ENCODE measurements at regions not wholly inside any gene's neighbourhood (a gene's known extent, or its start where the extent isn't known, plus 50 kb on each side); places are given as distances from the start of the nearest gene placed in this dataset.

- H3K27ac ChIP-seq, result no peak overlapping the region
- no peaks in the 10 kb centered on the region for H3K4me1 ChIP-seq
- H3K4me3 ChIP-seq (ENCODE audit: low read depth, low read length), result no peak overlapping the region
- no peak overlapping the region for H3K4me2 ChIP-seq (ENCODE audit: low read length)
- H2AFZ ChIP-seq, result no peak overlapping the region
- H3K36me3 ChIP-seq (ENCODE audit: control insufficient read depth, insufficient read depth, low read length), result no peaks in the 10 kb centered on the region
- TF ChIP-seq CTCF (IDR thresholded peaks at IDR 0.05), result no peak
- no peak overlapping the region for H3K9ac ChIP-seq
- no peaks in the 10 kb centered on the region for H3K27me3 ChIP-seq (ENCODE audit: control insufficient read depth, insufficient read depth, low read length)
- no peaks in the 10 kb centered on the region for H3K79me2 ChIP-seq
- no peaks in the 10 kb centered on the region for H3K9me3 ChIP-seq (ENCODE audit: control insufficient read depth, low read length)
Measured at GRCh38 chr4:32136081-32136787, 1416.1 kb downstream of the PCDH7 start.

DNA sequence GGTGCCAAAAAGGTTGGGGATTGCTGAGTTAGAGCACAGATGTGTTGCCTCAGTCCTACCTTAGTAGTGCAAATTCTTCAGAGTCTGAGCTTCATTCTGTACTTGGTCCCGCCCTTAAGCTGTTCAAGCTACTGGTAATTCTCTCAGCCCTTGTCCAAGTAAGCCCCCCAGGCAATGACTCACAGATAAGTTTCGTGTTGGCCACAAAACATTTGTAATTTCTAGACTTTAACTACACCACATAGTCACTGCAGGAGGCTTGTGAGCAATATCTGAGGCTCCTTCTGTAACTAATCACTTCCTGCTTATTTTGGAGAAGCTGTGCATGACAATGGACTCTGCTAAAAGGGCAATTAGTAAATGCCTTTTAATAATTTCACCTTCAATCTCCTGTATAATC, 1420.5 kb downstream of the PCDH7 start:
- Histone ChIP-seq H3K79me2 (no peaks in the 10 kb centered on the region), H3K4me1 (no peaks in the 10 kb centered on the region), H3K27me3 (ENCODE audit: control insufficient read depth, insufficient read depth, low read length) (no peaks in the 10 kb centered on the region), H3K9ac (no peak overlapping the region), H3K9me3 (ENCODE audit: control insufficient read depth, low read length) (no peaks in the 10 kb centered on the region), H2AFZ (no peak overlapping the region), H3K4me2 (ENCODE audit: low read length) (no peak overlapping the region), H3K36me3 (ENCODE audit: control insufficient read depth, insufficient read depth, low read length) (no peaks in the 10 kb centered on the region), H3K4me3 (ENCODE audit: low read depth, low read length) (no peak overlapping the region), H3K27ac (no peak overlapping the region)
- TF ChIP-seq CTCF (IDR thresholded peaks at IDR 0.05), result no peak

GRCh38 chr4:32142075-32142474, 1421.9 kb downstream of the PCDH7 start:
- Histone ChIP-seq H3K4me2 (ENCODE audit: low read length) (no peak overlapping the region), H3K4me3 (ENCODE audit: low read depth, low read length) (no peak overlapping the region), H3K27ac (no peak overlapping the region), H2AFZ (no peak overlapping the region), H3K36me3 (ENCODE audit: control insufficient read depth, insufficient read depth, low read length) (no peaks in the 10 kb centered on the region), H3K9ac (no peak overlapping the region), H3K27me3 (ENCODE audit: control insufficient read depth, insufficient read depth, low read length) (no peaks in the 10 kb centered on the region), H3K9me3 (ENCODE audit: control insufficient read depth, low read length) (no peaks in the 10 kb centered on the region), H3K79me2 (no peaks in the 10 kb centered on the region), H3K4me1 (no peaks in the 10 kb centered on the region)
- TF ChIP-seq CTCF (IDR thresholded peaks at IDR 0.05), result no peak

- no peaks in the 10 kb centered on the region for H3K79me2 ChIP-seq
- TF ChIP-seq CTCF (IDR thresholded peaks at IDR 0.05), result no peak
- H3K36me3 ChIP-seq (ENCODE audit: control insufficient read depth, insufficient read depth, low read length), result no peaks in the 10 kb centered on the region
- H3K4me1 ChIP-seq, result no peaks in the 10 kb centered on the region
- H3K9ac ChIP-seq, result no peak overlapping the region
- H3K27me3 ChIP-seq (ENCODE audit: control insufficient read depth, insufficient read depth, low read length), result no peaks in the 10 kb centered on the region
- H3K27ac ChIP-seq, result no peak overlapping the region
- no peak overlapping the region for H2AFZ ChIP-seq
- no peak overlapping the region for H3K4me3 ChIP-seq (ENCODE audit: low read depth, low read length)
- H3K9me3 ChIP-seq (ENCODE audit: control insufficient read depth, low read length), result no peaks in the 10 kb centered on the region
- H3K4me2 ChIP-seq (ENCODE audit: low read length), result no peak overlapping the region
Measured at GRCh38 chr4:32145987-32146386, 1425.8 kb downstream of the PCDH7 start.

DNA sequence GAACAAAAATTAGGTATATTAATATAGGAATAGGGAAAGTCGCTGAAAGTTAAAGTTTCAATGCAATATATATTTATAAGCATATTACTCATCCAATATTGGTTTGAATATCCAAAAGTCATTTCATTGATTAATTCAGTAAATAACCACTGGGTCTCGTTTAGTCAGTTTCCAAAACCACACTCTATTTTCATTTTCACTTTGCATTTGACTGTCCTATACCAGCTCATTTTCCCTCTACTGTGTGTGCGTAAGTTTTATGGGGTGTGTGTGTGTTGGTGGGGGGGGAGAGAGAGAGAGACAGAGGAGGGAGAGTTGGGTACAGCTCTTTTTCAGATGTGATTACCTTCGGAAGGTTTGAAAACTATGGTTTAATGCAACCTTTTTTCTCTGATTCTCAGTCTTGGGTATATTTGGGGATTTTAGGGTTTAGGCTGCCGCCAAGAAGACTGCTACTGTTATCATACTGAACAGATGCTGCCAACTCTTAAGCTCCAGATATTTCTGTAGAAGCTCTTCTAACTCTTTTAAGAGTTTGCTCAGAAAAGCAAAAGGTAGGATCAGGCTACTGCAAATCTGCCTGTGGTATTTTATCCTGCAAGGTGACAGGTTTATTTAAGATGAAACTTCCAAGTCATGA, 1427.4 kb downstream of the PCDH7 start:
- Histone ChIP-seq H3K4me2 (ENCODE audit: low read length) (no peak overlapping the region), H3K4me1 (no peaks in the 10 kb centered on the region), H3K27ac (no peak overlapping the region), H3K79me2 (no peaks in the 10 kb centered on the region), H3K4me3 (ENCODE audit: low read depth, low read length) (no peak overlapping the region), H3K9me3 (ENCODE audit: control insufficient read depth, low read length) (no peaks in the 10 kb centered on the region), H3K36me3 (ENCODE audit: control insufficient read depth, insufficient read depth, low read length) (no peaks in the 10 kb centered on the region), H2AFZ (no peak overlapping the region), H3K9ac (no peak overlapping the region), H3K27me3 (ENCODE audit: control insufficient read depth, insufficient read depth, low read length) (no peaks in the 10 kb centered on the region)
- TF ChIP-seq CTCF (IDR thresholded peaks at IDR 0.05), result no peak
